ENCODE measurements at regions not wholly inside any gene's neighbourhood (a gene's known extent, or its start where the extent isn't known, plus 50 kb on each side); places are given as distances from the start of the nearest gene placed in this dataset.

DNA sequence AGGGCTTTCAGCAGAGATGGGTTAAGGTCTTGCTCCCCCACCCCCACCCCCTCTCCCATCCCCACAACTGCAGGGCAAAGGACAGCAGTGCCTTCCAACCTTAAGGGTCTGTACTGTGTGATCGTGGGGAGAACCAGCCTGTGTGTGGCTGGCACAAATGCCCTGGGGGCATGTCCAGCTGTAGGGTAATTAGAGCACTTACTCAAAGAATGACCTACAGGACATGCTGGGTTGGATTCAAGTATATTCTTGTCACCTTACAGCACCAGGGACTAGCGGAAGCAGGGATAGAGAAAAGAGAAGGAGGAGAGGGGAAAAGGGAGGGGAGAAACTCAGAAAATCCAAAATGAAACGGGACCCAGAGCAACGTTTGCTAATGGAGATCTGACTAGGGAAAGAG lies 191.3 kb upstream of the GATB start:
- Histone ChIP-seq H3K27me3 (no peaks in the 10 kb centered on the region), H3K79me2 (no peaks in the 10 kb centered on the region), H3K4me3 (no peak overlapping the region), H3K4me2 (no peak overlapping the region), H3K4me1 (ENCODE audit: insufficient read depth) (no peaks in the 10 kb centered on the region), H3K36me3 (replicated peaks; ENCODE audit: insufficient read depth, low read depth) (no peaks in the 10 kb centered on the region), H3K27ac (no peak overlapping the region), H4K20me1 (ENCODE audit: insufficient read depth, poor library complexity, severe bottlenecking) (no peaks in the 10 kb centered on the region), H3K9me3 (ENCODE audit: low read depth) (no peaks in the 10 kb centered on the region), H2AFZ (no peak overlapping the region), H3K9me2 (replicated peaks; ENCODE audit: insufficient read depth) (no peaks in the 10 kb centered on the region)
- WGBS (ENCODE audit: low lambda C conversion rate, missing lambda C conversion rate) = 76% methylated on average over 4 of the region's 4 CpGs
- DNase-seq (ENCODE audit: low spot score) = no peak
- no peak for TF ChIP-seq CTCF (IDR thresholded peaks at IDR 0.05; ENCODE audit: poor library complexity)
- no peak for TF ChIP-seq EZH2phosphoT487 (IDR thresholded peaks at IDR 0.05; ENCODE audit: low read depth, severe bottlenecking, unreplicated experiment)
- TF ChIP-seq EZH2 (IDR thresholded peaks at IDR 0.05; ENCODE audit: borderline replicate concordance) = no peak

DNA sequence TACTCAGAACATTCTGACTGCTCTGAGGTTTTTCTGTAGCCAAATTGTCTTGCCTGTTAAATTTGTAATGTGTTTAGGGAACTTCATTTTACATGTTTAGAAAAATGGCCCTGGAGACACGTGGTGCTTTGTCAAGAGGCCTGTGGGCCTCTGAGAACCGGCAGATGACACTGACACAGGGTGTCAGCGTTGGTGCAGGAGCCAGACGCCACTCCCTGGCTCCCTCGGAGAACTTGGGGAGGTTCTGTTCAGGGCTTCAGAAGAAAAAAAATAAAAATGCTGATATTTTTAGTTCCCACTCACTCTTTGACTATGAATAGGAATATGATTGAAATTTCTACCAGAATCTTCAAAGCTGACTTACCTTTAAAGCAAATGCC lies 190.9 kb upstream of the GATB start:
- Histone ChIP-seq H3K27me3 (no peaks in the 10 kb centered on the region), H3K4me3 (no peak overlapping the region), H3K9me2 (replicated peaks; ENCODE audit: insufficient read depth) (no peaks in the 10 kb centered on the region), H3K9me3 (ENCODE audit: low read depth) (no peaks in the 10 kb centered on the region), H3K36me3 (replicated peaks; ENCODE audit: insufficient read depth, low read depth) (no peaks in the 10 kb centered on the region), H2AFZ (no peak overlapping the region), H4K20me1 (ENCODE audit: insufficient read depth, poor library complexity, severe bottlenecking) (no peaks in the 10 kb centered on the region), H3K79me2 (no peaks in the 10 kb centered on the region), H3K4me1 (ENCODE audit: insufficient read depth) (no peaks in the 10 kb centered on the region), H3K4me2 (no peak overlapping the region), H3K27ac (no peak overlapping the region)
- no peak for DNase-seq (ENCODE audit: low spot score)
- 72% methylated on average over 5 of the region's 5 CpGs for WGBS (ENCODE audit: low lambda C conversion rate, missing lambda C conversion rate)
- no peak for TF ChIP-seq EZH2phosphoT487 (IDR thresholded peaks at IDR 0.05; ENCODE audit: low read depth, severe bottlenecking, unreplicated experiment)
- no peak for TF ChIP-seq EZH2 (IDR thresholded peaks at IDR 0.05; ENCODE audit: borderline replicate concordance)
- no peak for TF ChIP-seq CTCF (IDR thresholded peaks at IDR 0.05; ENCODE audit: poor library complexity)

DNA sequence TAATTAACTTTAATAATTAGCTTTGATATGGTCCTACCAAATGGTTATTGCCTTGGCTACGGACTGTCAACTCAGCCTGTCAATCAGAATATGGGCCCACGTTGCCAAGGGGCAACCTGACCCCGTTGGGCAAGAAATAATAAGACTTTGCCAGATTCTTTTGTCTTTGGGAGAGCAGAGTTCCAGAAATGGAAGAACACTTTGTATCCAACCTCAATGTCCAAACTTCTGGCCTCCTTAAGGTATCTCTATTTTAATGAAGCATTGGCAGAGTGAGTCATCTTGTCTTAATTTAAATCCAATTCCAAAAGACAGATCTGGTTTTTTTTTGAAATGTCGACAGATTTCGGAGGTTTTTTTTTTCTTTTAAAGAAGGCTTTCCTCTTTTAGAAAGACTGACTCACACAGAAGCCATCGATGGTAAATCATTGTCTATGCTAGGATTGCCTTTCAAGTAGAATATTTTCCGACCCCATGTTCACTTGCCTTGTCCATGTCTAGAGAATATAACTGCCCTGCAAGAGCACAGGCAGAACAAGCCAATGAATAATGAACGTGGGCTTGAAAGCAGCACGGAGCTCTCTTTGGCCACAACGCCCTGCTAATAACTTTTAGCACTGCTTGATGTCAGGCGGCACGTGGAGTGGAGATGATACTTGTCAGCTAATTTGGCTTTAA lies 190.3 kb upstream of the GATB start:
- H3K4me2 ChIP-seq = no peak overlapping the region
- no peak for DNase-seq (ENCODE audit: low spot score)
- no peaks in the 10 kb centered on the region for H3K36me3 ChIP-seq (replicated peaks; ENCODE audit: insufficient read depth, low read depth)
- no peaks in the 10 kb centered on the region for H3K9me2 ChIP-seq (replicated peaks; ENCODE audit: insufficient read depth)
- H3K4me3 ChIP-seq = no peak overlapping the region
- H3K9me3 ChIP-seq (ENCODE audit: low read depth) = no peaks in the 10 kb centered on the region
- 83% methylated on average over 12 of the region's 12 CpGs for WGBS (ENCODE audit: low lambda C conversion rate, missing lambda C conversion rate)
- no peaks in the 10 kb centered on the region for H3K4me1 ChIP-seq (ENCODE audit: insufficient read depth)
- no peak overlapping the region for H3K27ac ChIP-seq
- no peaks in the 10 kb centered on the region for H3K79me2 ChIP-seq
- no peak overlapping the region for H2AFZ ChIP-seq
- no peaks in the 10 kb centered on the region for H3K27me3 ChIP-seq
- H4K20me1 ChIP-seq (ENCODE audit: insufficient read depth, poor library complexity, severe bottlenecking) = no peaks in the 10 kb centered on the region
- TF ChIP-seq EZH2 (IDR thresholded peaks at IDR 0.05; ENCODE audit: borderline replicate concordance) (no peak), EZH2phosphoT487 (IDR thresholded peaks at IDR 0.05; ENCODE audit: low read depth, severe bottlenecking, unreplicated experiment) (no peak), CTCF (IDR thresholded peaks at IDR 0.05; ENCODE audit: poor library complexity) (no peak)

All from hepatocyte (in vitro differentiated cells).